Common myeloid progenitor, CD34-positive (primary cell): ENCODE measurements at regions not wholly inside any gene's neighbourhood (a gene's known extent, or its start where the extent isn't known, plus 50 kb on each side); places are given as distances from the start of the nearest gene placed in this dataset.
A peak's percentile ranks its signal among the peaks of the same experiment; 100 is the strongest.
"Not testable (repeated sequence)": the region's sequence is repeated elsewhere in the genome, so short reads cannot be mapped to it uniquely, and the experiment has no call there.

Source experiments
- CTCF ChIA-PET: fragments of 350-600 bp; sonication (Branson Sonifier 250); formaldehyde crosslinking; loops from one replicate; lab custom pipeline; 2021; ENCODE audit warnings: antibody characterized with exemption; lab: Charles Lee
- POLR2A ChIA-PET: fragments of 350-600 bp; sonication (Branson Sonifier 250); formaldehyde crosslinking; loops from one replicate; lab custom pipeline; 2021; ENCODE audit warnings: antibody characterized with exemption; lab: Charles Lee
- DNase-seq, 3 donors: peaks; one replicate each; pipeline versions ENCODE4 v3.0.0 to v3.0.0-alpha.2; 2013
- H3K27ac ChIP-seq, 2 experiments: 1 replicate in 1 of 2; 2 replicates in 1 of 2; pipeline ENCODE4 v1.7.0; 2013; ENCODE audit warnings: inconsistent platforms in 2 of 2, low read length in 2 of 2, mild to moderate bottlenecking in 2 of 2, low read depth in 1 of 2, moderate library complexity in 1 of 2; ENCODE audit not compliant: severe bottlenecking in 2 of 2, insufficient read depth in 1 of 2, poor library complexity in 1 of 2
- H3K27me3 ChIP-seq, 5 experiments: replicated peaks in 2 of 5; 1 replicate in 3 of 5; 2 replicates in 2 of 5; pipeline versions ENCODE4 v1.6.1 to v1.7.0; 2013; ENCODE audit warnings: low read length in 4 of 5, mild to moderate bottlenecking in 2 of 5, moderate library complexity in 2 of 5, inconsistent platforms in 1 of 5; ENCODE audit not compliant: insufficient read depth in 5 of 5, control insufficient read depth in 4 of 5
- H3K36me3 ChIP-seq, 4 experiments: 1 replicate in 2 of 4; 2 replicates in 2 of 4; pipeline versions ENCODE4 v1.6.1 to v1.7.0; 2013; ENCODE audit warnings: low read length in 3 of 4, control low read depth in 1 of 4, mild to moderate bottlenecking in 1 of 4; ENCODE audit not compliant: control insufficient read depth in 4 of 4, insufficient read depth in 4 of 4
- H3K4me1 ChIP-seq, 4 experiments: 1 replicate in 3 of 4; 2 replicates in 1 of 4; pipeline versions ENCODE4 v1.6.1 to v1.7.1; 2013; ENCODE audit warnings: low read length in 3 of 4, mild to moderate bottlenecking in 3 of 4, control low read depth in 1 of 4, inconsistent platforms in 1 of 4, moderate library complexity in 1 of 4; ENCODE audit not compliant: control insufficient read depth in 4 of 4, insufficient read depth in 4 of 4; ENCODE audit errors: control extremely low read depth in 1 of 4
- H3K4me3 ChIP-seq, 7 experiments: 1 replicate in 4 of 7; 2 replicates in 3 of 7; pipeline versions ENCODE4 v1.5.1 to v1.7.0; 2013; ENCODE audit warnings: mild to moderate bottlenecking in 7 of 7, low read length in 6 of 7, moderate library complexity in 6 of 7, inconsistent platforms in 2 of 7, low read depth in 2 of 7, control low read depth in 1 of 7; ENCODE audit not compliant: insufficient read depth in 4 of 7, control insufficient read depth in 1 of 7; ENCODE audit errors: extremely low read depth in 1 of 7
- H3K9me3 ChIP-seq, 5 experiments: 1 replicate in 4 of 5; 2 replicates in 1 of 5; pipeline versions ENCODE4 v1.6.1 to v1.7.1; 2013; ENCODE audit warnings: low read length in 4 of 5, mild to moderate bottlenecking in 2 of 5, inconsistent platforms in 1 of 5, low read depth in 1 of 5, moderate library complexity in 1 of 5; ENCODE audit not compliant: control insufficient read depth in 4 of 5, insufficient read depth in 2 of 5; ENCODE audit errors: control extremely low read depth in 1 of 5
- WGBS: methylation state at CpG from one replicate; pipeline ENCODE4 v1.1.5; 2013; ENCODE audit not compliant: insufficient coverage; 5-methylcytosine and 5-hydroxymethylcytosine counted together

GRCh38 chr3:98688363-98688762 is 74.8 kb upstream of the ST3GAL6 start:
- WGBS: no CpG with 5 or more reads among the region's 5 CpGs
- Histone ChIP-seq H3K27ac (no peak overlapping the region), H3K4me1 (peaks cover 0 to 6% (median 1%) of the 10 kb centered on the region in 4 experiments), H3K9me3 (peaks cover 0 to 1% (median 0%) of the 10 kb centered on the region in 5 experiments), H3K27me3 (no peaks in the 10 kb centered on the region), H3K36me3 (no peaks in the 10 kb centered on the region), H3K4me3 (no peak overlapping the region)
- ChIA-PET POLR2A (no interaction called here), CTCF (no interaction called here)
- DNase-seq: no peak

- Histone ChIP-seq H3K4me1 (peaks cover 0 to 7% (median 1%) of the 10 kb centered on the region in 4 experiments), H3K36me3 (no peaks in the 10 kb centered on the region), H3K9me3 (no peaks in the 10 kb centered on the region), H3K27ac (no peak overlapping the region), H3K27me3 (no peaks in the 10 kb centered on the region), H3K4me3 (no peak overlapping the region)
- WGBS: 100% methylated on average over 1 of the region's 2 CpGs
- no peak for DNase-seq
- ChIA-PET POLR2A (no interaction called here), CTCF (interaction anchor here (0.9 to 1.5 kb wide), 3 partner anchors 8 to 19 kb away, joined by 4 read pairs; no protein-coding TSS in a partner anchor)
Measured at GRCh38 chr3:98690876-98691275, 72.3 kb upstream of the ST3GAL6 start.

- no peaks in the 10 kb centered on the region for H3K36me3 ChIP-seq
- H3K4me1 ChIP-seq: peaks cover 0 to 7% (median 1%) of the 10 kb centered on the region in 4 experiments
- WGBS: 89% methylated on average over 1 of the region's 1 CpG
- no peaks in the 10 kb centered on the region for H3K9me3 ChIP-seq
- CTCF ChIA-PET: interaction anchor here (1.5 kb wide), 1 partner anchor 18 kb away, joined by 4 read pairs; no protein-coding TSS in a partner anchor
- DNase-seq: no peak
- no peak overlapping the region for H3K4me3 ChIP-seq
- POLR2A ChIA-PET: no interaction called here
- H3K27me3 ChIP-seq: no peaks in the 10 kb centered on the region
- H3K27ac ChIP-seq: no peak overlapping the region
Measured at GRCh38 chr3:98691897-98692296, 71.2 kb upstream of the ST3GAL6 start.

GRCh38 chr3:98692787-98693473 is 70.2 kb upstream of the ST3GAL6 start:
- H3K9me3 ChIP-seq: no peaks in the 10 kb centered on the region
- H3K36me3 ChIP-seq: no peaks in the 10 kb centered on the region
- H3K4me1 ChIP-seq: peaks cover 0 to 7% (median 1%) of the 10 kb centered on the region in 4 experiments
- H3K4me3 ChIP-seq: no peak overlapping the region
- 57% methylated on average over 4 of the region's 4 CpGs for WGBS
- DNase-seq: peak in 2 of 3 donors; percentile 13 to 44
- H3K27me3 ChIP-seq: no peaks in the 10 kb centered on the region
- ChIA-PET POLR2A (no interaction called here), CTCF (no interaction called here)
- H3K27ac ChIP-seq: no peak overlapping the region

- CTCF ChIA-PET: no interaction called here
Measured at GRCh38 chr3:98695796-98696195, 67.3 kb upstream of the ST3GAL6 start.

GRCh38 chr3:98696296-98696695 is 66.8 kb upstream of the ST3GAL6 start:
- 100% methylated on average over 1 of the region's 3 CpGs for WGBS
- DNase-seq, CTCF ChIA-PET, H3K4me1 ChIP-seq, H3K27ac ChIP-seq, H3K4me3 ChIP-seq, POLR2A ChIA-PET, H3K9me3 ChIP-seq, H3K27me3 ChIP-seq, H3K36me3 ChIP-seq: not testable (repeated sequence)

More at GRCh38 chr3:98695796-98696195, 67.3 kb upstream of the ST3GAL6 start:
- no peaks in the 10 kb centered on the region for H3K27me3 ChIP-seq
- no peaks in the 10 kb centered on the region for H3K9me3 ChIP-seq
- POLR2A ChIA-PET: no interaction called here
- H3K27ac ChIP-seq: no peak overlapping the region
- DNase-seq: peak in 1 of 3 donors; percentile 22
- H3K4me3 ChIP-seq: no peak overlapping the region
- H3K36me3 ChIP-seq: no peaks in the 10 kb centered on the region
- peaks cover 0 to 7% (median 1%) of the 10 kb centered on the region in 4 experiments for H3K4me1 ChIP-seq

- WGBS: no CpG with 5 or more reads among the region's 2 CpGs
- H3K4me1 ChIP-seq: peaks cover 0 to 7% (median 3%) of the 10 kb centered on the region in 4 experiments
- no peaks in the 10 kb centered on the region for H3K9me3 ChIP-seq
- no peak overlapping the region for H3K4me3 ChIP-seq
- DNase-seq: no peak
- H3K36me3 ChIP-seq: no peaks in the 10 kb centered on the region
- CTCF ChIA-PET: no interaction called here
- no peak overlapping the region for H3K27ac ChIP-seq
- no peaks in the 10 kb centered on the region for H3K27me3 ChIP-seq
- POLR2A ChIA-PET: interaction anchor here (0.6 kb wide), 1 partner anchor 928 kb away, joined by 3 read pairs; no protein-coding TSS in a partner anchor
Measured at GRCh38 chr3:98697225-98697624, 65.9 kb upstream of the ST3GAL6 start.
